ENCODE measurements at regions not wholly inside any gene's neighbourhood (a gene's known extent, or its start where the extent isn't known, plus 50 kb on each side); places are given as distances from the start of the nearest gene placed in this dataset.
"Not testable (repeated sequence)": the region's sequence is repeated elsewhere in the genome, so short reads cannot be mapped to it uniquely, and the experiment has no call there.

- DNase-seq = no peak
Observed at GRCh38 chr7:152594801-152595200, 81.1 kb downstream of the XRCC2 start.

- no peak for DNase-seq
Observed at GRCh38 chr7:152591976-152592375, 84.0 kb downstream of the XRCC2 start.

GRCh38 chr7:152590481-152590880 is 85.5 kb downstream of the XRCC2 start:
- DNase-seq = no peak

- DNase-seq = not testable (repeated sequence)
Observed at GRCh38 chr7:152589821-152590220, 86.1 kb downstream of the XRCC2 start.

GRCh38 chr7:152588350-152588749 is 87.6 kb downstream of the XRCC2 start:
- DNase-seq = no peak

GRCh38 chr7:152587366-152587765 is 88.6 kb downstream of the XRCC2 start:
- DNase-seq = no peak

- no peak for DNase-seq
Observed at GRCh38 chr7:152583006-152583405, 92.9 kb downstream of the XRCC2 start.

GRCh38 chr7:152579070-152579469 is 96.9 kb downstream of the XRCC2 start:
- DNase-seq = no peak

- DNase-seq = no peak
Observed at GRCh38 chr7:152577339-152577738, 98.6 kb downstream of the XRCC2 start.

GRCh38 chr7:152574892-152575548 is 100.9 kb downstream of the XRCC2 start:
- no peak for DNase-seq

GRCh38 chr7:152573186-152573585 is 102.8 kb downstream of the XRCC2 start:
- DNase-seq = not testable (repeated sequence)

GRCh38 chr7:152572101-152572500 is 103.8 kb downstream of the XRCC2 start:
- no peak for DNase-seq

GRCh38 chr7:152571068-152571467 is 104.9 kb downstream of the XRCC2 start:
- no peak for DNase-seq

GRCh38 chr7:152568972-152569371 is 107.0 kb downstream of the XRCC2 start:
- DNase-seq = no peak

GRCh38 chr7:152565731-152566130 is 110.2 kb downstream of the XRCC2 start:
- no peak for DNase-seq

- no peak for DNase-seq
Observed at GRCh38 chr7:152564656-152565250, 111.2 kb downstream of the XRCC2 start.

GRCh38 chr7:152556013-152556755 is 119.8 kb downstream of the XRCC2 start:
- DNase-seq = no peak

GRCh38 chr7:152553671-152554317 is 118.0 kb upstream of the KMT2C start:
- no peak for DNase-seq

GRCh38 chr7:152551304-152552036 is 115.7 kb upstream of the KMT2C start:
- DNase-seq = no peak

GRCh38 chr7:152544971-152545619 is 109.3 kb upstream of the KMT2C start:
- DNase-seq = no peak

- no peak for DNase-seq
Observed at GRCh38 chr7:152544481-152544927, 108.7 kb upstream of the KMT2C start.

GRCh38 chr7:152543799-152544198 is 108.0 kb upstream of the KMT2C start:
- no peak for DNase-seq

Data from central memory CD4-positive, alpha-beta T cell (primary cell).